ENCODE measurements at regions not wholly inside any gene's neighbourhood (a gene's known extent, or its start where the extent isn't known, plus 50 kb on each side); places are given as distances from the start of the nearest gene placed in this dataset.
A peak's percentile ranks its signal among the peaks of the same experiment; 100 is the strongest.
"Not testable (repeated sequence)": the region's sequence is repeated elsewhere in the genome, so short reads cannot be mapped to it uniquely, and the experiment has no call there.

GRCh38 chrX:90112365-90112764 lies 190.7 kb downstream of the TGIF2LX start:
- not testable (repeated sequence) for ATAC-seq

DNA sequence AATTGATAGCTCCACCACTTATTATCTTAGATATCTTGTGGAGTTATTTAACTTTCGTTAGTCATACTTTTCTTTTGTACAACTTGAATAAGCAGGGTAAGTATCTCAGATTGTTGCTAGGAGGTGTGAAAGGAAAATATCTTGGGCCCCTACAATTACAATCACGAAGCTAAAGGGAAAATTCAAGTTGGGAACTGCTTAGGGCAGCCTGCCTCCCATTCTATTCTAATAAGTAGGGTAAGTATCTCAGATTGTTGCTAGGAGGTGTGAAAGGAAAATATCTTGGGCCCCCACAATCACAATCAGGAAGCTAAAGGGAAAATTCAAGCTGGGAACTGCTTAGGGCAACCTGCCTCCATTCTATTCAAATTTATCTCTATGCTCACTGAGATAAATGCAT lies 213.2 kb downstream of the TGIF2LX start:
- ATAC-seq = not testable (repeated sequence)

GRCh38 chrX:90178976-90179375 lies 257.3 kb downstream of the TGIF2LX start:
- not testable (repeated sequence) for ATAC-seq

DNA sequence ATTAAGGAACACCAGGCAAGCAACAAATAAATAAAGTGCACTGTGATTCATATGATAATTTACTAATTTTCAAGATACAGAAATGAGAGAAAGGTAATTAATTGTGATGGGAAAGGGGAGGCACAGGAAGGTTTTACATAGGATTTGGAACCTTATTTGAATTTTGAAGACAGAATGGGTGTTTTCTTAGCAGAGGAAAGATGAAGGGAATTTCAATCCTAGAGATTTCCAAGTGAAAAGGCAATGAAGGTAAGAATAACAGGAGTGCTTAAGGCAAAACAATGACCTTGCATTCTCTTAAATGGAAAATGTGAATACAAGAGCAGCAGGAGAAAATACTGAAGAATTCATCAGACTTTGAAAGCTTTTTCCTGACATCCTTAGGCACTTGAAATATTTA lies 267.3 kb downstream of the TGIF2LX start:
- ATAC-seq = not testable (repeated sequence)

DNA sequence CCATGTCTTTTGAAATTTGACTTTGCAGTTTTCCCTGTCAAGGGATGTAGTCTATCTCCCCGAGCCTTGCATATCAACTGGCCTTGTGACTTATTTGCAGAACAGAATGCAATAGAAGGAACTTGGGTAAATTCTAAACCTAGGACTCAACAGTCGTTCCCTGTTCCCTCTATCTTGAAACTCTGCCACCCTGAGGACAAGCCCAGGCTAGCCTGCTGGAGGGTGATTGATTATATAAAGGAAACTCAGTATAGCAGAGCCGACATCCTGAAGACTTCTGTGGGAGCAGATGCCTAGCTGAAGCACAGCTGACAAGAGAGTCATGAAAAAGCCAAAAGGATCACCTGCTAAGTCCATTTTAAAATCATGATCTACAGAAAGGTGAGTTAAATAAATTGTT lies 285.1 kb downstream of the TGIF2LX start:
- not testable (repeated sequence) for ATAC-seq

- ATAC-seq = not testable (repeated sequence)
Observed at GRCh38 chrX:90222620-90223019, 300.9 kb downstream of the TGIF2LX start.

DNA sequence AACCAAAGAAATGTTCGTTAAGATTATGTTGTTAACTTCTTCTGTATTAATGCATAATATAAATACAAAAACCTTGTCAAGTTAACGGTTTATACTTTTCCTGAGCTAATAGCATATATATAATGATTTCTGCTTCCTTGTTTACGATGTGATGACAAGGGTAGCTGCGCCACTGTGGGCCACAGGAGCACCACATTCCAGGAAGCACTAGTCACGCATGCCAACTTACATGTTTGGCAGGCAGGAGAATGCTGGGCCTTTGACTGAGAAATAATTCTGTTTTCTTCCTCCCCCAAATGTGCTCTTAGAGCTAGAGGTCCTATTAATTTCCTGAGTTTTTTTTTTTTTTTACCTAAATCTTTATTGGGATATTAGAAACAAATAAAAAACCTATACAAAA lies 349.9 kb downstream of the TGIF2LX start:
- peak; percentile 77 for ATAC-seq
